ENCODE measurements at regions not wholly inside any gene's neighbourhood (a gene's known extent, or its start where the extent isn't known, plus 50 kb on each side); places are given as distances from the start of the nearest gene placed in this dataset.

- no peak for TF ChIP-seq EZH2phosphoT487 (IDR thresholded peaks at IDR 0.05; ENCODE audit: borderline replicate concordance)
- TF ChIP-seq, protein P1, sequence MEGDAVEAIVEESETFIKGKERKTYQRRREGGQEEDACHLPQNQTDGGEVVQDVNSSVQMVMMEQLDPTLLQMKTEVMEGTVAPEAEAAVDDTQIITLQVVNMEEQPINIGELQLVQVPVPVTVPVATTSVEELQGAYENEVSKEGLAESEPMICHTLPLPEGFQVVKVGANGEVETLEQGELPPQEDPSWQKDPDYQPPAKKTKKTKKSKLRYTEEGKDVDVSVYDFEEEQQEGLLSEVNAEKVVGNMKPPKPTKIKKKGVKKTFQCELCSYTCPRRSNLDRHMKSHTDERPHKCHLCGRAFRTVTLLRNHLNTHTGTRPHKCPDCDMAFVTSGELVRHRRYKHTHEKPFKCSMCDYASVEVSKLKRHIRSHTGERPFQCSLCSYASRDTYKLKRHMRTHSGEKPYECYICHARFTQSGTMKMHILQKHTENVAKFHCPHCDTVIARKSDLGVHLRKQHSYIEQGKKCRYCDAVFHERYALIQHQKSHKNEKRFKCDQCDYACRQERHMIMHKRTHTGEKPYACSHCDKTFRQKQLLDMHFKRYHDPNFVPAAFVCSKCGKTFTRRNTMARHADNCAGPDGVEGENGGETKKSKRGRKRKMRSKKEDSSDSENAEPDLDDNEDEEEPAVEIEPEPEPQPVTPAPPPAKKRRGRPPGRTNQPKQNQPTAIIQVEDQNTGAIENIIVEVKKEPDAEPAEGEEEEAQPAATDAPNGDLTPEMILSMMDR (conservative IDR thresholded peaks at IDR 0.05; ENCODE audit: low read length): no peak
- H3K79me2 ChIP-seq (ENCODE audit: insufficient read depth, low read length): no peaks in the 10 kb centered on the region
- H3K4me2 ChIP-seq (ENCODE audit: low read depth, low read length, poor library complexity, severe bottlenecking): no peak overlapping the region
- H3K9me2 ChIP-seq (replicated peaks; ENCODE audit: low read depth, low read length): no peaks in the 10 kb centered on the region
- no peaks in the 10 kb centered on the region for H3K9me3 ChIP-seq (ENCODE audit: insufficient read depth, low read depth, low read length)
- no peaks in the 10 kb centered on the region for H4K20me1 ChIP-seq (ENCODE audit: insufficient read depth, low read length, poor library complexity, severe bottlenecking)
- no peaks in the 10 kb centered on the region for H3K36me3 ChIP-seq (ENCODE audit: insufficient read depth, low read length)
- H3F3A ChIP-seq (ENCODE audit: low read depth): no peaks in the 10 kb centered on the region
- H3K27me3 ChIP-seq (ENCODE audit: insufficient read depth, low read length, poor library complexity, severe bottlenecking): no peaks in the 10 kb centered on the region
- H3K4me1 ChIP-seq (ENCODE audit: insufficient read depth, low read length, poor library complexity, severe bottlenecking): no peaks in the 10 kb centered on the region
- no peak overlapping the region for H3K4me3 ChIP-seq (ENCODE audit: low read length, poor library complexity, severe bottlenecking)
- no peak overlapping the region for H2AFZ ChIP-seq (ENCODE audit: low read length)
- H3K9ac ChIP-seq (ENCODE audit: low read depth, low read length, poor library complexity, severe bottlenecking): no peak overlapping the region
Measured at GRCh38 chr11:15839061-15839460, 517.3 kb downstream of the SOX6 start.

DNA sequence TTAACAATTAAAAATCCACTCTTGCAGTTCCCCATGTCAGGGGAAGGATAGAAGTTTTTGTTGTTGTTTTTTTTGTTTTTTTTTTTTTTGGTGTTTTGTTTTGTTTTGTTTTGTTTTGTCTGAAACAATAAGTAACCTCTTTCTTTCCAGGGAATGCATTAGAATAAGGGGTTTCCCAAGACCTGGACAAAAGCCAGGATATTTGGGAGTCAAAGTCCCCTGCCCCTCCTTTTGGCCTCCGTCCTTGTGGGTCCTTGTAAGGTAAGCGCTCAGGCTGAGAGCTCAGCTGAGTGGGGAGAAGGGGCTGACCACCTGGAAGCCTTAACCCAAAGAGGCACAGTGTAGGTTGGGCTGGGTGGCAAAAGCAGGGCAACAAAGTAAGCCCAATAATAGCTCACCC lies 515.4 kb downstream of the SOX6 start:
- H3K4me2 ChIP-seq (ENCODE audit: low read depth, low read length, poor library complexity, severe bottlenecking): no peak overlapping the region
- H3K4me1 ChIP-seq (ENCODE audit: insufficient read depth, low read length, poor library complexity, severe bottlenecking): no peaks in the 10 kb centered on the region
- no peaks in the 10 kb centered on the region for H3K9me2 ChIP-seq (replicated peaks; ENCODE audit: low read depth, low read length)
- no peaks in the 10 kb centered on the region for H3K79me2 ChIP-seq (ENCODE audit: insufficient read depth, low read length)
- no peak overlapping the region for H2AFZ ChIP-seq (ENCODE audit: low read length)
- no peaks in the 10 kb centered on the region for H3K27me3 ChIP-seq (ENCODE audit: insufficient read depth, low read length, poor library complexity, severe bottlenecking)
- TF ChIP-seq EZH2phosphoT487 (IDR thresholded peaks at IDR 0.05; ENCODE audit: borderline replicate concordance): no peak
- TF ChIP-seq, protein P1 (conservative IDR thresholded peaks at IDR 0.05; ENCODE audit: low read length): no peak
- H4K20me1 ChIP-seq (ENCODE audit: insufficient read depth, low read length, poor library complexity, severe bottlenecking): no peaks in the 10 kb centered on the region
- H3K9me3 ChIP-seq (ENCODE audit: insufficient read depth, low read depth, low read length): no peaks in the 10 kb centered on the region
- no peak overlapping the region for H3K9ac ChIP-seq (ENCODE audit: low read depth, low read length, poor library complexity, severe bottlenecking)
- no peaks in the 10 kb centered on the region for H3F3A ChIP-seq (ENCODE audit: low read depth)
- no peak overlapping the region for H3K4me3 ChIP-seq (ENCODE audit: low read length, poor library complexity, severe bottlenecking)
- H3K36me3 ChIP-seq (ENCODE audit: insufficient read depth, low read length): no peaks in the 10 kb centered on the region

DNA sequence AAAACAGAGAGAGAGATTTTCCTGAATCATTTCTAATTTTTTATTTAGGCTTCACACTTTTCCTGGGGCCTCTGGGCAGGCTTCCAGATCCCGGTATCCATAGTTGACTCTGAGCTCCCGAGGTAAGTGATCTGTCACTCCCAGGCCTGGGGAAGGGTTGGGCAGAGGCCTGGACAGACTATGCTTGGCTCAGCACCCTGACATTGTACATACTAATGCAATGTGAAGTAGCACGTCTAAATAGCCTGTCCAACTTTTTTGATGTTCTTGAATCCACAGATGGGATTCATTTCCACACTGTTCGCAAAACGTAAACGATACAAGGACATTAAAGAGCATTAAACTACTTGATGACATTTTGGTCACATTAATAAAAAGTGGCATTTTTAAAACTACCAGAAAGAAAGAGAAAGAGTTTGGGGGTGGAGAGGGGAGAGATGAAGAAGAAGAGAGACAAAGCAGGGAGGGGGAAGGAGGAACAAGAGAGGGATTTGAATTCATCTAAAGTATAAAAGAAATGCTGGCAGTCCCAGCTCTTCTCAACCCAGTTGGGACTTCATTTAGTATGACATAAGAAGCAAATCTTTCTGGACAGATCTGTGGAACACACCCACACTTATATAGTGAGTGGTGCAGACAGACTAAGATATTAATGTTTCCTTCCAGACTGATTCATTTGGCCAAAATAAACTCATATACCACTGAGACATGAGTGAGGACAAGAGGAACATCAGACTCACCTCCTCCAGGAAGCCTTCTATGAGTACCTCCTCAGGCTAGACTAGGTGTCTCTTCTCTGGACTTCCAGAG lies 514.2 kb downstream of the SOX6 start:
- no peaks in the 10 kb centered on the region for H3K9me2 ChIP-seq (replicated peaks; ENCODE audit: low read depth, low read length)
- no peaks in the 10 kb centered on the region for H4K20me1 ChIP-seq (ENCODE audit: insufficient read depth, low read length, poor library complexity, severe bottlenecking)
- H3K4me3 ChIP-seq (ENCODE audit: low read length, poor library complexity, severe bottlenecking): no peak overlapping the region
- no peak overlapping the region for H2AFZ ChIP-seq (ENCODE audit: low read length)
- no peaks in the 10 kb centered on the region for H3K79me2 ChIP-seq (ENCODE audit: insufficient read depth, low read length)
- no peaks in the 10 kb centered on the region for H3K27me3 ChIP-seq (ENCODE audit: insufficient read depth, low read length, poor library complexity, severe bottlenecking)
- no peaks in the 10 kb centered on the region for H3F3A ChIP-seq (ENCODE audit: low read depth)
- no peak overlapping the region for H3K9ac ChIP-seq (ENCODE audit: low read depth, low read length, poor library complexity, severe bottlenecking)
- H3K4me2 ChIP-seq (ENCODE audit: low read depth, low read length, poor library complexity, severe bottlenecking): no peak overlapping the region
- no peaks in the 10 kb centered on the region for H3K36me3 ChIP-seq (ENCODE audit: insufficient read depth, low read length)
- H3K9me3 ChIP-seq (ENCODE audit: insufficient read depth, low read depth, low read length): no peaks in the 10 kb centered on the region
- no peak for TF ChIP-seq EZH2phosphoT487 (IDR thresholded peaks at IDR 0.05; ENCODE audit: borderline replicate concordance)
- TF ChIP-seq, protein P1 (conservative IDR thresholded peaks at IDR 0.05; ENCODE audit: low read length): no peak
- no peaks in the 10 kb centered on the region for H3K4me1 ChIP-seq (ENCODE audit: insufficient read depth, low read length, poor library complexity, severe bottlenecking)
